ACC112 (cell line): ENCODE measurements at regions not wholly inside any gene's neighbourhood (a gene's known extent, or its start where the extent isn't known, plus 50 kb on each side); places are given as distances from the start of the nearest gene placed in this dataset.

Experiments used
- H2AFZ ChIP-seq: fragments of 200-600 bp; sonication (generic); one replicate; pipeline ENCODE4 v1.6.0; 2017; ENCODE audit warnings: antibody characterized with exemption, low read length; ENCODE audit not compliant: unreplicated experiment
- H3K27ac ChIP-seq: fragments of 200-600 bp; sonication (generic); 2 replicates; pipeline ENCODE4 v1.5.1; 2014; ENCODE audit warnings: low read depth, mild to moderate bottlenecking, antibody characterized with exemption, low read length, moderate library complexity
- H3K27me3 ChIP-seq: fragments of 200-600 bp; sonication (generic); 2 replicates; pipeline ENCODE4 v1.6.1; 2014; ENCODE audit warnings: mild to moderate bottlenecking, antibody characterized with exemption, low read length, moderate library complexity, mixed read lengths; ENCODE audit not compliant: insufficient read depth
- H3K36me3 ChIP-seq: fragments of 200-600 bp; sonication (generic); 2 replicates; pipeline ENCODE4 v1.6.1; 2016; ENCODE audit warnings: mild to moderate bottlenecking, antibody characterized with exemption, low read length, moderate library complexity, mixed read lengths; ENCODE audit not compliant: insufficient read depth
- H3K4me1 ChIP-seq: fragments of 200-600 bp; sonication (generic); one replicate; pipeline ENCODE4 v1.6.1; 2016; ENCODE audit warnings: low read length, mixed read lengths; ENCODE audit not compliant: insufficient read depth, unreplicated experiment, control insufficient read depth
- H3K4me3 ChIP-seq: fragments of 200-600 bp; sonication (generic); 2 replicates; pipeline ENCODE4 v1.5.1; 2014; ENCODE audit warnings: mild to moderate bottlenecking, low read depth, low read length
- H3K79me2 ChIP-seq: fragments of 200-600 bp; sonication (generic); one replicate; pipeline ENCODE4 v1.6.0; 2016; ENCODE audit warnings: low read length; ENCODE audit not compliant: control insufficient read depth, unreplicated experiment, insufficient read depth

DNA sequence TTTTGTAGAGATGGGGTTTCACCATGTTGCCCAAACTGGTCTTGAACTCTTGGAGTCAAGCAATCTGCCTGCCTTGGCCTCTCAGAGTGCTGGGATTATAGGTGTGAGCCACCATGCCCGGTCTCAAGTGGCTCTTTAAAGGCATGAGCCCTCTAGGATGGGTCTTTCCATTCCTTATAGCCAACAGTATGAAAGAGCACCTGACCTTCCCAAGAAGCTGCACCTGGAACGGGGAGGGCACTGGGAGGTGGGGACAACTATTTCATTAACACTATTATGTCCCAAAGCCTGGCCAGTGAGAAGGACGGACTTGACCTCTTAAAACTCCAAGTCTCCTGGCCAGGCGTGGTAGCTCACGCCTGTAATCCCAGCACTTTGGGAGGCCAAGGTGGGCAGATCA is 149.7 kb downstream of the ZFP36L2 start:
- Histone ChIP-seq H3K27ac (peak overlapping the region; percentile 97; the same call in 1 of the 2 replicates), H3K4me1 (peaks cover 45% of the 10 kb centered on the region), H3K36me3 (no peaks in the 10 kb centered on the region), H3K79me2 (no peaks in the 10 kb centered on the region), H3K27me3 (no peaks in the 10 kb centered on the region), H2AFZ (no peak overlapping the region), H3K4me3 (no peak overlapping the region)

DNA sequence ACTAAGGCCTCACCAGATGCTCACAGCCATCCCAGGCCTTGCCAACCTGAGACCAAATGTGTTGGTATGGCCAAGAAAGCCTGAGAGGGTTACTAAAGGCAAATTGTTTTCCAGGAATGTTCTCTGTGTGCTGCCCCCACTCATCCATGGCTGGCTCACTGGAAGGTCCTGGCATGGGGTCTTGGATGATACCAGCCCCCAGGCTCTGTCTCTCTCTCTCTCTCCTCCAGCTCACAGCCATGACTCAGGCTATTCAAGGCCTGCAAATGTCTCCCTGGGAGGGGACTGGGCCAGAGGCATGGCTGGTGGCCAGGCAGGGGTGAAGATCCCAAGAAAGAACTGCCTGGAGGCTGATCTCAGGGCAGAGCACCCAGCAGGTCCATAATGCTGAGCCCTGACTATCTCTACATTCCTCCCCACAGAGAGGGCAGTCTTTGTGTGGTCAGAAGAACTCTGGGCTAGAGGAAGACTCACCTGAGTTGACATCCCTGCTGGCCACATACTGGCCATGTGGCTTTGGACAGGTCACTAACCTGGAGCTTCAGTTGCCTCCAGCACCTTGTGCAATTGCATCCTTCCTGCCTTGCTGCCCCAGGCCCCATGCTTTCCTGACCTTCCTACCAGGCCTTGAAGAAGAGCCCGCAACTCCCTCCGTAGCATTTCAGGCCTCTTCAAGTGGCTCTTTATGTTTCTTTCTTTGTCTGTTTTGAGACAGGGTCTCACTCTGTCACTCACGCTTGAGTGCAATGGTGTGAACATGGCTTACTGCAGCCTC is 150.4 kb downstream of the ZFP36L2 start:
- no peaks in the 10 kb centered on the region for H3K36me3 ChIP-seq
- no peaks in the 10 kb centered on the region for H3K27me3 ChIP-seq
- H3K4me1 ChIP-seq, result peaks cover 44% of the 10 kb centered on the region
- no peaks in the 10 kb centered on the region for H3K79me2 ChIP-seq
- peak overlapping the region; percentile 2; the same call in 1 of the 2 replicates for H3K4me3 ChIP-seq
- peak overlapping the region; percentile 69 for H2AFZ ChIP-seq
- peak overlapping the region; percentile 97 for H3K27ac ChIP-seq

GRCh38 chr2:43075054-43075593 is 151.3 kb downstream of the ZFP36L2 start:
- H3K79me2 ChIP-seq, result no peaks in the 10 kb centered on the region
- no peak overlapping the region for H2AFZ ChIP-seq
- no peaks in the 10 kb centered on the region for H3K36me3 ChIP-seq
- peak overlapping the region; percentile 97 for H3K27ac ChIP-seq
- H3K27me3 ChIP-seq, result no peaks in the 10 kb centered on the region
- peaks cover 50% of the 10 kb centered on the region for H3K4me1 ChIP-seq
- H3K4me3 ChIP-seq, result peak overlapping the region; percentile 32; the same call in 1 of the 2 replicates

GRCh38 chr2:43074592-43075053 is 151.8 kb downstream of the ZFP36L2 start:
- peak overlapping the region; percentile 97 for H3K27ac ChIP-seq
- H2AFZ ChIP-seq, result no peak overlapping the region

GRCh38 chr2:43074052-43074451 is 152.4 kb downstream of the ZFP36L2 start:
- no peaks in the 10 kb centered on the region for H3K79me2 ChIP-seq
- peak overlapping the region; percentile 97 for H3K27ac ChIP-seq
- no peaks in the 10 kb centered on the region for H3K27me3 ChIP-seq
- no peak overlapping the region for H2AFZ ChIP-seq
- no peak overlapping the region for H3K4me3 ChIP-seq
- peaks cover 54% of the 10 kb centered on the region for H3K4me1 ChIP-seq
- no peaks in the 10 kb centered on the region for H3K36me3 ChIP-seq

More at GRCh38 chr2:43074592-43075053, 151.8 kb downstream of the ZFP36L2 start:
- Histone ChIP-seq H3K36me3 (no peaks in the 10 kb centered on the region), H3K4me1 (peaks cover 54% of the 10 kb centered on the region), H3K79me2 (no peaks in the 10 kb centered on the region), H3K27me3 (no peaks in the 10 kb centered on the region), H3K4me3 (peak overlapping the region; percentile 32; the same call in 1 of the 2 replicates)

DNA sequence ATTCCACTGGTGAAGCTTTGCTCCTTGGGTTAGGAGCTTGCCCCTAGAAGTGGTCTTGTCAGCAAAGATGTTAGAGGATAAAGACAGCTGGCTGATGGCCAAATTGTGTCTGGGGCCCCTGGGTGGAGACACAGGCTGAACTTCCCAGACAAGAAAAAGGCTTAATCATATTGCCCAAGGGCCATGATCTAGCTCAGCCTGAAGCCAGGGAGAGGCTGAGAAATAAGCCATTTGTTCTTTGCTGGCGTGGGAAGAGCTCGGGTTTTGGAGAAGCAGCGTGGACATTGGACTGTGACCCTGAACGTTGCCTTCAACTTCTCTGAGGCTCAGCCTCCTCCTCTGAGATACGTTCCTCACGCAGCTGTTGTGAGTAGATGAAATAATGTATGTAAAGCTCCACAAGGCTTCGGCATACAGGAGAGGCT is 153.0 kb downstream of the ZFP36L2 start:
- Histone ChIP-seq H3K27ac (peak overlapping the region; percentile 27; the same call in 1 of the 2 replicates), H3K36me3 (no peaks in the 10 kb centered on the region), H3K27me3 (no peaks in the 10 kb centered on the region), H2AFZ (no peak overlapping the region), H3K4me1 (peaks cover 54% of the 10 kb centered on the region), H3K4me3 (no peak overlapping the region), H3K79me2 (no peaks in the 10 kb centered on the region)

- Histone ChIP-seq H3K27me3 (no peaks in the 10 kb centered on the region), H3K27ac (no peak overlapping the region), H3K4me3 (no peak overlapping the region), H3K36me3 (no peaks in the 10 kb centered on the region), H2AFZ (no peak overlapping the region), H3K4me1 (peaks cover 46% of the 10 kb centered on the region), H3K79me2 (no peaks in the 10 kb centered on the region)
Measured at GRCh38 chr2:43071599-43072550, 154.5 kb downstream of the ZFP36L2 start.

DNA sequence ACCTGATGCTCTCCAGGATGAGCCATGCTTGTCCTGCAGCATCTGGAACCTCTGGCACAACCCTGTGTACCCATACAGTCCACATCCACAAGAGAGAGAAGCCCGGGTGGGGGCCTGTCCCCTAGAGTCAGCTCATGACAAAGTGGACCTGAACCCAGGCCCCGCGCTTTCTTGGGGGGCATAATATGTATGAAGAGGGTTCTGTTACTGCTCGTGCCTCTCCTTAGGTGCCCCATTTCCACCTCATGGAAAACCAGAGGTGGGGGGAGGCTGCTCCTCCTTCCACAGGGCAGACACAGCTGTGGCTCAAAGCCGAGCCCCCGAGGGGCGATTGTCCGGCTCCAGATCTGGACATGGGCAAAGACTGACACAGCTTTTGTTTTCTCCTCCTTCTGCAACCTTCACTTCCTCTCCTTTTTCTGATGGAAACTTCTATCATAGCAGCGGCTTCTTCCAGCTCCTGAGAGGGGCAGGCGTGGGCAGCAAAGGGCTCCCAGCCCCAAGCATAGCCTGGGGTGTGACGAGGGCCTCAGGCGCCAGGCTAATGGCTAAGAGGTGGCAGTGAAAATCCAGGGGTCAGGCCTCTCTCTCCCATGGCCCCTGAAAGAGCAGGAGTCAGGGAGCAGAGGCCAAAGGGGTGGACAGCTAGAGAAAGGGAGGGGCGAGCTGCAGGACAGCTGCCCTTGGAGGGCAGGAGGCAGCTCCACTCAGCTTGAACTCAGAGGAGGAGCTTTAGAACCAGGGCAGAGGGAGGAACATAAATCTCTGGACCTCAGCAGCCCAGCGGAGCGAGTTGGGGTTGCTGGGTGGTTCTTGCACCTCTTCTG is 155.5 kb downstream of the ZFP36L2 start:
- peaks cover 36% of the 10 kb centered on the region for H3K4me1 ChIP-seq
- H3K79me2 ChIP-seq, result no peaks in the 10 kb centered on the region
- H3K4me3 ChIP-seq, result no peak overlapping the region
- no peak overlapping the region for H3K27ac ChIP-seq
- H2AFZ ChIP-seq, result no peak overlapping the region
- H3K27me3 ChIP-seq, result no peaks in the 10 kb centered on the region
- H3K36me3 ChIP-seq, result no peaks in the 10 kb centered on the region

- no peak overlapping the region for H2AFZ ChIP-seq
- no peak overlapping the region for H3K27ac ChIP-seq
- no peaks in the 10 kb centered on the region for H3K79me2 ChIP-seq
- H3K36me3 ChIP-seq, result no peaks in the 10 kb centered on the region
- no peaks in the 10 kb centered on the region for H3K27me3 ChIP-seq
- peaks cover 29% of the 10 kb centered on the region for H3K4me1 ChIP-seq
- no peak overlapping the region for H3K4me3 ChIP-seq
Measured at GRCh38 chr2:43070030-43070429, 156.4 kb downstream of the ZFP36L2 start.
